GM19043 (cell line): ENCODE measurements at regions not wholly inside any gene's neighbourhood (a gene's known extent, or its start where the extent isn't known, plus 50 kb on each side); places are given as distances from the start of the nearest gene placed in this dataset.

ENCODE experiments used
- ATAC-seq: cut with Tn5 transposase; IDR thresholded peaks from one replicate; pipeline ENCODE4 v1.9.1; 2021; ENCODE audit warnings: low read depth; ENCODE audit not compliant: unreplicated experiment

DNA sequence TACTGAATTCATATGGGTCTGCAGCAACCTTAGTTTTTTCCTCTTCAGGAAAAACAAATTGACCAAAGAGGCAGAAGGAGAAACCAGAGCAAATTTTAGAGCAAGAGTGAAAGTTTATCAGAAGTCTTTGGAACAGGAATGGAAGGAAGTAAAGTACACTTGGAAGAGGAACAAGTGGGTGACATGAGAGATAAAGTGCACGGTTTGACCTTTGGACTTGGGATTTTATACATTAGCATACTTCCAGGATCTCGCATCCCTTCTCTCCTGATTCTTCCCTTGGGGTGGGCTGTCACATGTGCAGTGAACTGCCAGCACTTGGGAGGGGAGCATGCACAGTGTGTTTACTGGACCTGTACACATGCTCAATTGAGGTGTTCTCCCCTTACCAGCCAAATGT, 754.8 kb upstream of the ADAMTS5 start:
- ATAC-seq: no peak

DNA sequence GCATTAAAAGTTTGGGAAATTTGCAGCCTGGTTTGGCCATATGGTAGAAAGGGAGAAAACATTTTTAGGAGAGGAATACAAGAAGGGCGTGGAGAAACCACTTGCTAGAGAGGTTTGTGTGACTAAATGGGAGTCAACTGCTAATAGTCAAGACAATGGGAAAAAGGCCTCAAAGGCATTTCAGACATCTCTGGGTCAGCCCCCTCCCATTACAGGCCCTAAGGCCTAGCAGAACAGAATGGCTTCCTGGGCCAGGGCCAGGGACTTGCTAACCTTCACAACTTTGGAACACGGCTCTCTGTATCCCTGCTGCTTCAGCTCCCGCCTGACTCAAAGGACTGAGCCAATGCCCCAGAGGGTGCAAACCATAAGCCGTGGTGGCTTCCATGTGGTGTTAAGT, 752.3 kb upstream of the ADAMTS5 start:
- ATAC-seq: no peak

DNA sequence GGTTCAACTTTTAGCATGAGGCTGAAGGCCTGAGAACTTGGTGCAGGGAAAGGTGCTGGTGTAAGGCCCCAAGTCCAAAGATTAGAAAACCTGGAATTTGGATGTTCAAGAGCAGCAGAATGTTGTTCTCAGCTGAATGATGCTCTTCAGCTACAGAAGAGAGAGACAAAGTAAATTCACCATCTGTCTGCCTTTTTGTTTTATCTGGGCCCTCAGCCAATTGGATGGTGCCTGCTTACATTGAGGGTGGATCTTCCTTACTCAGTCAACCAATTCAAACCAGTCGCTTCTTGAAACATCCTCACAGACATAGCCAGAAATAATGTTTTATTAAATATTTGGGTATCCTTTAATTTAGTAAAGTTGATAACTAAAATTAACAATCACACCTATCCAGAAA, 748.2 kb upstream of the ADAMTS5 start:
- ATAC-seq: no peak

DNA sequence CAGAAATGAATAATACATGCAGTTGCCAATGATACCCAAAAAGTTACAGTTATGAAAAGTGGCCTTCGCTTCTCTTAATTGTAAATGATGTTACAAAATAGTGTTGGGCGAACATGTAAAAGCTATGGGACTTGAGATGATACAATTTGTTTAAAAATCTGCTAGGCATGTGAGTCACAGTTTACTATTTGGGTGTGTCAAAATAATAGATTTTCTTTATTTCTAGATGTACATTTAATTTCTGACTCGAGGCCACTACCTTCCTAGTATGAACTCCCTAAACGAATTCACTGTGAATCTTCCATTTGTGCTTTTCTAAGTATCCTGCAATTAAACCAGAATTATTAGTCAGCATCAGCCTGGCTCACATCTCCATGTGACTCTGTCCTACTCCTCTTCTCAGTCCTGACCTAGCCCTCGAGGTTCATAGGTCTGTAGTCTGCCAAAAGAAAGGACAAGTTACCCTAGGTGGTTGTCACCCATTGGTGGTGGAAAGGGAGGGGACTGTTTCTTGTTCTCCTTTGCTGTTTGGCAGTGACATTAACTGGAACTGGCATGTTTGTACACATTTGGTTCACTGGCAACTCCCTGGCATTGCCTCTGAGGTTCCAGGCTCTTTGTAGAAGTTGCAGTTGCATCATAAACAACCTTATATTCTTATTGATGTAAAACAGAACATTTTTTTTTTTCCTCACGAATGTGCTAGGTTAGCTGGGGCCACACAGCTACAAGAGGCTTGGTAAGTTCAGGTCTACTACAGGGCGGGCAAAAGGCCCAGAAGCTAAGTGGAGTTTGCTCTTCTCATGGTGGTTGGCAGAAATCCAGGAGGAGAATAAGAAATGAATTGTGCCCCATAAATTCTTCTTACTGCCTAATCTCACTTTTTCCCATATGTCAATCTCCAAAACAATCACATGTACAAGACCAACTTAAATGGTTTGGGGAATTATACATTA, 746.5 kb upstream of the ADAMTS5 start:
- ATAC-seq: no peak

DNA sequence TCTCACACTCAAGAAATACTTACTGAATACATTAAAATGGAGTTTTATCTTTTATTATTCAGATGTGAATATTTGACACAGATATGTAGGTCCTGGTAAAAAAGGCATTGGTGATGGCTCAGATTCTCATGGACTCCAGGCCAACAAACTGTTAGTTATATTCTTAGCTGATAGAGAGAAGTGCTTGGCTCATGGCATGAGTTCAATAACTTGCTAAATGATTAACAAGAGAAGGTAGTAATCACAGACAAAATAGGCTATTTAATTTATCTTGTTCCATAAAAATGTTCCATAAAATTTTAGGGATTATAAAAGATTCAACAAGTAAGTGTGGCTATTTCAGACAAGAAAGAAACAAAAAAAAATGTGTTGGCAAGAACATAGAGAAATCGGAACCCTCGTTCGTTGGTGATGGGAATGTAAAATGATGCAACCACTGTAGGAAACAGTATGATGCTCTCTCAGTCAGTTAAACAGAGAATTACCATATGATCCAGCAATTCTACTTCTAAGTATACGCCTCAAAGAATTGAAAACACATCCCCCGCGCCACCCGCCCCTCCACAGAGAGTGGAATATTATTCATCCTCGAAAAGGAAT, 737.8 kb upstream of the ADAMTS5 start:
- no peak for ATAC-seq

DNA sequence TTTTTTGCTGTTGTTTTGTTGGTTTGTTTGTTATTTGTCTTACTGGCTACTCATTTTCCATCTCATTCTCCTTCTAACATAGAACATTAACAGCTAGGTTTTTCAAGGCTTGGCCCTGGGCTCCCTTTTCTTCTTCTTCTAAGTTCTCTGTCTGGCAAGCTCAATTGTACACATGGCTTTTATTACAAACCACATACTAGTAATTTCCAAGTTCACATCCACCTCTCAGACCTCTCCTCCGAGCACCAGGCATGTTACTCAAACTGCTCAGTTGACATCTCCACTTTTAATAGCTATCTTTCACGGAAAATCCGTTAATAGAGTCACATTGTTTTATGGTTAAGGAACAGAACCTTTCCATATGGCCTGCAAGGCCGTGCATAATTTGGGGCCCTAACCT, 736.9 kb upstream of the ADAMTS5 start:
- no peak for ATAC-seq

DNA sequence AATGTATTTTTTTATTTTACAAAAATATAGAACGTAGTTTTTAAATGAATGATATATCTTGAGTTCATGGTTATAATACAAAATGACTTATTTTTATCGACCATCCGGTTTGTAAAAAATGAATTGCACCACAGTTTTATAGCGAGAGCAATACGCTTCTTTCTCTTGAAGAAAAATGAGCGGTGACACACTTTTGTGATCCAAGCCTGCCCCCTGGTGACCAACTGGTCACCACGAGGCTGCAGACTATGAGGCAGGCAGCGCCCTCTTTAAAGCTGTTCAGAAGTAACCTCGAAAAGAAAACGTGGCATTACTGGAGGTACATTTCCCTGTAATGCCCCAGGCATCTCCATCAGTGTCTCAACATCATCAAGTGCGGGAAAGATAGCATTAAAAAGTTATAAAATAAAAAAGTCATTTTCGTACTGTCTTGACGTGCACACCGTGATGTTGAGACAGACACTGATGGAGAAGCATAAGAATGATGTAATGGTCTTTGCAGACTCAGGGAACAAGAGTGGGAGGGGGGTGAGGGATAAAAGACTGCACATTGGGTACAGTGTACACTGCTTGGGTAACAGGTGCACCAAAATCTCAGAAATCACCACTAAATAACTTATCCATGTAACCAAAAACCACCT, 734.2 kb upstream of the ADAMTS5 start:
- no peak for ATAC-seq

DNA sequence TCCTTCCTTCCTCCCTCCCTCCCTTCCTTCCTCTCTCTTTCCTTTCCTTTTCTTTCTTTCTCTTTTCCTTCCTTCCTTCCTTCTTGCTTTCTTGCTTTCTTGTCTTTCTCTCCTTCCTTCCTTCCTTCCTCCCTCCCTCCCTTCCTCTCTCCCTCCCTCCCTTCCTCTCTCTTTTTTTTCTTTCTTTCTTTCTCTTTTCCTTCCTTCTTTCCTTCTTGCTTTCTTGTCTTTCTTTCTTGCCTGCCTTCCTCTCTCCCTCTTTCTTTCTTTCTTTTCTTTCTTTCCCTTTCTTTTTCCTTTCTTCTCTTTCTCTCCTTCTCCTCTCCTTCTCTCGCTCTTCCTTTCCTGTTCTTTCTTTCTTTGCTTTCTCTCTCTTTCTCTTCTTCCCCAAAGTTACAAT, 728.4 kb upstream of the ADAMTS5 start:
- ATAC-seq: no peak

DNA sequence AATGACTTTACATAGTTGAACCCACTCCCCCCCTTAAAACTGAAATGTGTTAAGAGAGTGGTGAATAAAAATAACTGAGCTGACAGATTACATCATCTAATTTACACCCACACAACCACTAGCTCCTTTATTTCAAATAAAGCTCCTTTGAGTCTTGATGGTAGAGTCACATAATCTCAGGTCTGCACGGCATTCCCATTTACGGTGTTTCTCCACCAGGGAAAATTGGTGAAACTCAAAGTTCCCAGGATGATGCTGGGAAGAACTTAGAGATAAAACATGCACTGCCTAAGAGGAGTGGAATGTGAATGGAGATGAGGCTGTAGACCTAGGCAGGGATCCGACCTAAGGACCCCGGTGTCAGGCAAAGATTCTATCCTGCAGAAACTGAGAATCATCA, 727.8 kb upstream of the ADAMTS5 start:
- ATAC-seq: no peak

DNA sequence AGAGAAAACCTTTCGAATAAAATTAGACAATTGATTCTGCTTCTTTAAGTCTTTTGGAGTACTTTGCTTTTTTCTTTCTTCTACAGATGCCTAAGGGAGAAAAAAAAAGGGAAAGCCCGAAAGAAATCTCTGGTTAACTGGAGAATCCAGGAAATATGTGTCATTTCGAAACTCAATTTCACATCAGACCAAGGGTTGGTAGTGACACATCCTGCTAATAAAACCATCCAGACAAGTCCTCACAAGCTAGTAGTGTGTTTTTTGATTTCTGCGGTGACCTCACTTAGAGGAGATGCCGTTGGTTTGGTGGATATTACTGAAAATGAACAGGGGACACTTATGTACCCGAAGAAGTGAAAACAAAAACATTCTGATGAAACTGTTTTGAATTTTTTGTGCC, 726.5 kb upstream of the ADAMTS5 start:
- ATAC-seq: no peak

DNA sequence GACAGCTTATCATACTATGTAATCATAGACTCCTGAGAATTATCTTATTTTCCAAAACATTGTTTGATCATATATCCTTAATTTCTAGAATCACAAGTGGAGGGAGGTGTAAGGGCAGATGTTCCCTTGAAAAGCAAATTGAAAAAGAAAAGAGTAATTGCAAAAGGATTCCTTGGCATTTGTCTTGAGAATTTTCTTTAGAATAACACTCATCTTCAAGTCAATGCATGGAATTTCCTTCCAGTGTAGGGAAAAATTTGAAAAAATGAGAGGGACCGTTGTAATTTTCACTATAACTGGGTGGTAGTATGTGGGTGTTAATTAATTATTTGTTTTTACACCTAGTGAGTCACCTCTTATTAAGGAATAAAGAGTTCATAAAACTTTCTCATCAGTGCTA, 724.6 kb upstream of the ADAMTS5 start:
- no peak for ATAC-seq

DNA sequence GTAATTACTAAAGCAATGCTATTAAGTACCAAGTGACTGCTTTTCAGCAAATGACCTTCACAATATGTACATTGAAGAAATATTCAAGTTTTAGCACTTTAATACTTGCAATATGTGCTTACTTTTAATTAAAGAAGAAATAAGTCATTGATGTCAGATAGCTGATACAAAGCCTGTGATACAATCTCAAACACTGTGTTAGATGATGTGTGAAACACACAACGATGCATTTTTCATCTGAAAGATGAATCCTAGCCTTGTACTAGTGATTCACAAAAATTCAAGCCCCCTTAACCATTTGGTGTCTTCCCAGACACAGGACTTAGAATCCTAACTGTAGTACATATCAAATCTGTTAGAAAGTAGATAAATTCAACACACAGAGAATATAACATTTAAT, 724.1 kb upstream of the ADAMTS5 start:
- ATAC-seq: no peak

DNA sequence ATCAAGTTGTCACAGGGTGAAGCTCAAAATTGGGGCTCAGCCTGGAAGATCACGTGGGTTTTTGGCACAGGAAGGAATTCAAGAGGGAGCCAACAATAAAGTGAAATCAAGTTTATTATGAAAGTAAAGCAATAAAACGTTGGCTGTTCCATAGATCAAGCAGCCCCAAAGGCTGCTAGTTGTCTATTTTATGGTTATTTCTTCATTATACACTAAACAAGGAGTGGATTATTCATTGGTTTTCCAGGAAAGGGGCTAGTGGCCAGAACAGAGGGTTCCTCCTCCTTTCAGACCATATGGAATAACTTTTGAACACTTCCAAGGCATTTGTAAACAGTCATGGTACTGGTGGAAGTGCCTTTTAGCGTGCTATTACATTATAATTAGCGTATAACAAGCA, 723.5 kb upstream of the ADAMTS5 start:
- ATAC-seq: no peak

DNA sequence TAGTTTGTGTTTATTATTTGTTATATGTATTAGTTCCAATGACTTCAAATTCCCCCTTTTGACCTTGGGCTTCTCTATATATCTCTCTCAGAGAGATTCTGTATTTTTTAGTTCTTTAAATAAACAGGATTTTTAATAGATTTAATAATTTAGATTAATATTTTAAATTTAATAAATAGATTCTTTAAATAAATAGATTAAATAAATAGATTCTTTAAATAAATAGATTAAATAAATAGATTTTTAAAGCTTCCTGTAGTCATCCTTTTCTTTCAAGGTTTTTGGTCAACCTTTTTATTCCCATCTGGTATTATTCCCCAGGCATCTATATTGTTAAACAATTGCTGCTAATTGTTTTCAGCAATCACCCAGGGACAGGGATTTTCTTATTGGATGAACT, 721.9 kb upstream of the ADAMTS5 start:
- ATAC-seq: no peak

DNA sequence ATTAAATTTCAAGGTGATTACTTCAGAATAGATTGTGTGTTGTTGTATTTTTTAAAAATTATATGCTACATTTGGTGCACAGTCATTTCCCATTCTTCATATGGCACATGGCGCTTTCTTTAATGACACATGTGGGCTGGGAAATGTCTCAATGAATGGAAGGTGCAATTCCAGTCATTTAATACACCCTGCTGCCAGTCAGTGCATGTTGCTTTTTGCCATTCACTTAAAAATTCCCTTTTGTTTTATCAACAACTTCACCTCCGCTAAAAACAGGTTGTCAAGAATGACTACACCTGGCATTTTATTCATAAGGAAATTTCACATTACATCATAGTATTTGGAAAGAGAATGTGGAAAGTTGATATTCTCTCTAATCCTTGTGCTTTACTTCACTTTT, 716.4 kb upstream of the ADAMTS5 start:
- ATAC-seq: no peak

DNA sequence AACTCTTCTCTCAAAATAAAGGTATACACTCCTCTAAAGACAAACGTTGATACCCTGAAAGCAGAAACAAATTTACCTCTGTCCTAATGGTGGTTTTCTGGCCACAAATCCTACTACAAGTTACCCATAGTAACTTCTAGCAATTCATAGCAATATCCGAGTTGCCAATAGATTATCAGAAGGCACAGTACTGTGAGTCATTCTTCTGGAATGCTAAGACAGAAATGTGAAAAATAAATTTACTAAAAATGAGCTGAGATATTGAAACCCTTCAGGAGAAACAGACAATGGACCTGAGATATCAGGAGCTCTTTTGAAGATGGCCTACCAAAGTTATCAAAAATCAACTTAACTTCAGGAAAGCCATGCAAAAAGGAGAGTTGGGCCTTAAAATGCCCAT, 715.0 kb upstream of the ADAMTS5 start:
- no peak for ATAC-seq

DNA sequence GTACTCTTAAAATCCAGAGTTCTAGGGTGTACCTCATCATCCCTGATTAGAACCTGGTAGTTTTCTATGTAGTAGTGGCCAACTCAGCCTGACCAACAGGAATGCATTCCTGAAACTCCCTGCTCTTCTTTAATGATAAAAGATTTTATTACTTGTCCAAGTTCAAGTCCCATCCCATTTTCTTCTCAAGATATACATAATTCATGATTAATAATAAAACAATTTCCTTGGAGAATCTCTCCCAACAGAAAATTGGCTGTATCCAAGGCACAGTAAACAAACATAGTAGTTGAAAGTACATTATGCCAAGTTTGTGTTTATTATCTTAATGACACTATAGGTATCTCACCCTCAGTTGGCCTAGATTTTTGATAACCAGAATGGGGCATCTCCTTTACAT, 714.1 kb upstream of the ADAMTS5 start:
- ATAC-seq: no peak

DNA sequence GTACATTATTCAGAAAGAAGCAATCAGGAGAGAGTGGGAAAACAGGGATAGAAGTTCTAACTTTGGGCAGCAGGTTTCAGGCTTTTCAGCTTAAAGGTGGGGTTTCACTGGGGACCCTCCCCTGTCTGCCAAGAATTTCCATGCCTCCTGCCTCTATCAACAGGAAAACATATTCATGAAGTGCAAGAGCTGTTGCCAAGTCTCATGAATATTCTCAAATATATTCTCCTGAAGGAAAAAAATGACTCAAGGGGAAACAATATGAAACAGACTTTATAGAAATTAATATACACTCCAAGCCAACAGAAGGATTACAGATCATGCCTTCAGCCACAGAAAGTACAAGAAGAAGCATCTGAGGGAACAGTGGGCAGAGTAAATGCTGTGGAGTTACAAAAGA, 713.3 kb upstream of the ADAMTS5 start:
- ATAC-seq: no peak

DNA sequence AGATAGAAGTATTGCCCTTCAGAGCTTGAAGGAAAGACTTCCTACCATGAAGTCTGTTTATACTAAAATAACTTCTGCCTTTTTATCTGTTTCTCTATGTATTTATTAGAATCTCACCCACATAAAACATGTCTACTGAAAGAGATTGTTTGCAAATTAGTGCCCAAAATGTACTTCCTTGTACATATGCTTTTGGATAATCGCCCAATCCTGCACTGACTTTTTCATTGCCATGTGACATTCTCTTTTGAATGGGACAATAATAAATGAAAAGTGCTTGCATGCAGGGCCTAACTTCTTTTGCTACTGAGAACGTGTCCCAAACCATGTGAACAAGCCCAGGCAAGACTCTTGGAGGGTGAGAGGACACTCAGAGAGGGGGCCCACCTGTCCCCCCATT, 711.6 kb upstream of the ADAMTS5 start:
- no peak for ATAC-seq

DNA sequence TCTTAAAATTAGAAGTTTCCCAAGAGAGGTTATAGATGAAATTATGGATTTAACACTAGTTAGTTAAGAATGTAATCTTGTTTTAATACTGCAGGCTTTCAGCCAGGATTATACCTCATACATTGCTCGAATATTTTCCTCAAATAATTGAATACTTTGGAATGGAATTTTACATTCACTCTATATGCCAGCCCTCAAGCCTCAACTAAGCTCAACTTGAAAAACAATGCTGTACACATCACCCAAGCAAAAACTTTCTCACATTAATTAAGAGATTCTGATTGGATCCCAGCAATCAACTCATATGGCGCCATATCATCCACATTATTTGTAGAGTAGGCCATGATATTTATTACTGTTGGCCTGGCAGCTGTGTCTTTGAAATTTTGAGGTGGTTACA, 710.7 kb upstream of the ADAMTS5 start:
- ATAC-seq: no peak

DNA sequence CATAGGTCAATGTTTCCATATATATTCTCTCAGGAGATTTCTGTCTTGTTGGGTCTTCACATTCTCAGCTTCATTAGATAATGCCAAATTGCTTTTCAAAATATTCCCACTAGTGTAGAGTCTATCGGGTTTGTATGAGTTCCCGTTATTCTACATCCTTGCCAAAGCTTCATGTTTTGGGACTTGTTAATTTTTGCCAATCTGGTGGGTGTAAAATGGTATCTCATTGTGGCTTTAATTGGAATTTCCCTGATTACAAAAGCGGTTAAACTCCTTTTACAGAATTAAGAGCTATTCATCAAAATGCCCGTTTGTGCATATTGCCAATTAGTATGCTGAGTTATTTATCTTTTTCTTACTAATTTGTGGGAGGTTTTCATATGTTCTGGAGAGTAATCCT, 708.4 kb upstream of the ADAMTS5 start:
- no peak for ATAC-seq
